ENCODE measurements at regions not wholly inside any gene's neighbourhood (a gene's known extent, or its start where the extent isn't known, plus 50 kb on each side); places are given as distances from the start of the nearest gene placed in this dataset.
"Not testable (repeated sequence)": the region's sequence is repeated elsewhere in the genome, so short reads cannot be mapped to it uniquely, and the experiment has no call there.

DNA sequence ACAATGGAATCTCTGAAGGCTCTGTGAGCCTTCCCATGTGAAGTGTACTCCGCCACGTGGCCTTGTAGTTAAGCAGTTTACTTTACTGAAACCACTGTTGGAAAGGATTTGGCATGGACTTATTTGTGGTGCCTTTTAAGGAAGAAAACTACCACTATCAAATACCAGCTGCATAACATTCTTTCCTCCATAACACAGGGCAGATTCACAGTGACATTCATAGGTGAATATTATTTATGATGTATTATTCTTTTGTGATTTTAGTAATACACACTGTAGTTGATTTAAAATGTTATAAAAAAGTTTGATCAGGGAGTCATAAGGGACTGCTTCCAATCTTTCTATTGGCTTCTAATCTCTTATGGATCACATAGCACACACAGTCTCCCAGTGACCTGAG, 192.5 kb upstream of the AGTR2 start:
- Histone ChIP-seq H3K4me1 (ENCODE audit: control insufficient read depth in 1 of 2, insufficient read depth in 2 of 2, low read length in 2 of 2) (no peaks in the 10 kb centered on the region), H3K79me2 (ENCODE audit: insufficient read depth, low read length) (no peaks in the 10 kb centered on the region), H3K9ac (ENCODE audit: low read length) (no peak overlapping the region), H3K27ac (ENCODE audit: low read depth, low read length) (no peak overlapping the region), H4K20me1 (ENCODE audit: insufficient read depth) (no peaks in the 10 kb centered on the region), H3K4me2 (ENCODE audit: low read length) (no peak overlapping the region), H3K9me3 (ENCODE audit: control insufficient read depth in 1 of 2, insufficient read depth in 1 of 2, low read depth in 1 of 2, low read length in 2 of 2) (no peaks in the 10 kb centered on the region), H2AFZ (ENCODE audit: low read depth, low read length, poor library complexity, severe bottlenecking) (no peak overlapping the region), H3K4me3 (replicated peaks in 1 of 2; ENCODE audit: low read depth in 1 of 2, low read length in 2 of 2) (no peak overlapping the region), H3K9me2 (ENCODE audit: insufficient read depth) (no peaks in the 10 kb centered on the region), H3K36me3 (ENCODE audit: control insufficient read depth in 1 of 2, insufficient read depth in 2 of 2, low read length in 2 of 2) (no peaks in the 10 kb centered on the region), H3K27me3 (ENCODE audit: insufficient read depth, low read length) (no peaks in the 10 kb centered on the region)
- no peak for TF ChIP-seq POLR2A (IDR thresholded peaks at IDR 0.05; ENCODE audit: borderline replicate concordance, extremely low read depth, insufficient read depth, insufficient read length)
- TF ChIP-seq ZBTB33 (IDR thresholded peaks at IDR 0.05; ENCODE audit: extremely low read depth, insufficient replicate concordance, low read length), result no peak
- no peak for TF ChIP-seq EGR1 (IDR thresholded peaks at IDR 0.05; ENCODE audit: low read depth)
- no peak for TF ChIP-seq CTCF (IDR thresholded peaks at IDR 0.05 in 2 of 3, conservative IDR thresholded peaks at IDR 0.05 in 1 of 3; ENCODE audit: borderline replicate concordance in 1 of 3, insufficient read depth in 1 of 3, low read depth in 2 of 3, low read length in 2 of 3)
- TF ChIP-seq ELF1 (IDR thresholded peaks at IDR 0.05; ENCODE audit: borderline replicate concordance, low read depth), result no peak
- no peak for DNase-seq (ENCODE audit: low read depth, low spot score)
- no TSS peak for BruUV-seq (replicated peaks)
- no peak for ATAC-seq
- intact Hi-C loops (cut with micrococcal nuclease), result no loop called here
- ChIA-PET RAD21 (ENCODE audit: low non-redundant PET in 1 of 2, low total read pairs in 2 of 2, uncharacterized antibody in 2 of 2, unreplicated experiment in 2 of 2) (no interaction called here), CTCF (no interaction called here), POLR2A (no interaction called here)

- ATAC-seq; H3K9me2 ChIP-seq (ENCODE audit: insufficient read depth); H3K79me2 ChIP-seq (ENCODE audit: insufficient read depth, low read length); H3K9ac ChIP-seq (ENCODE audit: low read length); BruUV-seq (replicated peaks); H4K20me1 ChIP-seq (ENCODE audit: insufficient read depth); H3K4me2 ChIP-seq (ENCODE audit: low read length); POLR2A ChIA-PET; H3K27ac ChIP-seq (ENCODE audit: low read depth, low read length); H3K36me3 ChIP-seq (ENCODE audit: control insufficient read depth in 1 of 2, insufficient read depth in 2 of 2, low read length in 2 of 2); DNase-seq (ENCODE audit: low read depth, low spot score); H3K9me3 ChIP-seq (ENCODE audit: control insufficient read depth in 1 of 2, insufficient read depth in 1 of 2, low read depth in 1 of 2, low read length in 2 of 2); CTCF ChIA-PET; H3K27me3 ChIP-seq (ENCODE audit: insufficient read depth, low read length); H3K4me3 ChIP-seq (replicated peaks in 1 of 2; ENCODE audit: low read depth in 1 of 2, low read length in 2 of 2); H2AFZ ChIP-seq (ENCODE audit: low read depth, low read length, poor library complexity, severe bottlenecking); RAD21 ChIA-PET (ENCODE audit: low non-redundant PET in 1 of 2, low total read pairs in 2 of 2, uncharacterized antibody in 2 of 2, unreplicated experiment in 2 of 2); H3K4me1 ChIP-seq (ENCODE audit: control insufficient read depth in 1 of 2, insufficient read depth in 2 of 2, low read length in 2 of 2); intact Hi-C loops (cut with micrococcal nuclease): not testable (repeated sequence)
Observed at GRCh38 chrX:115983148-115983547, 187.4 kb upstream of the AGTR2 start.

- H3K27me3 ChIP-seq (ENCODE audit: insufficient read depth, low read length); H3K4me3 ChIP-seq (replicated peaks in 1 of 2; ENCODE audit: low read depth in 1 of 2, low read length in 2 of 2); DNase-seq (ENCODE audit: low read depth, low spot score); H3K4me1 ChIP-seq (ENCODE audit: control insufficient read depth in 1 of 2, insufficient read depth in 2 of 2, low read length in 2 of 2); intact Hi-C loops (cut with micrococcal nuclease); H3K79me2 ChIP-seq (ENCODE audit: insufficient read depth, low read length); H4K20me1 ChIP-seq (ENCODE audit: insufficient read depth); H3K4me2 ChIP-seq (ENCODE audit: low read length); H2AFZ ChIP-seq (ENCODE audit: low read depth, low read length, poor library complexity, severe bottlenecking); H3K9me2 ChIP-seq (ENCODE audit: insufficient read depth); POLR2A ChIA-PET; ATAC-seq; CTCF ChIA-PET; H3K27ac ChIP-seq (ENCODE audit: low read depth, low read length); H3K36me3 ChIP-seq (ENCODE audit: control insufficient read depth in 1 of 2, insufficient read depth in 2 of 2, low read length in 2 of 2); H3K9me3 ChIP-seq (ENCODE audit: control insufficient read depth in 1 of 2, insufficient read depth in 1 of 2, low read depth in 1 of 2, low read length in 2 of 2); RAD21 ChIA-PET (ENCODE audit: low non-redundant PET in 1 of 2, low total read pairs in 2 of 2, uncharacterized antibody in 2 of 2, unreplicated experiment in 2 of 2); BruUV-seq (replicated peaks); H3K9ac ChIP-seq (ENCODE audit: low read length): not testable (repeated sequence)
Observed at GRCh38 chrX:115987464-115987863, 183.1 kb upstream of the AGTR2 start.
